Esophagus squamous epithelium (tissue), 4 donors: ENCODE measurements at regions not wholly inside any gene's neighbourhood (a gene's known extent, or its start where the extent isn't known, plus 50 kb on each side); places are given as distances from the start of the nearest gene placed in this dataset.

Experiments used
- POLR2A ChIP-seq, 4 donors: fragments of 450-650 bp; IDR thresholded peaks; one replicate each; pipeline ENCODE4 v1.6.1; 2017; ENCODE audit warnings: antibody characterized with exemption in 4 of 4, mild to moderate bottlenecking in 4 of 4, moderate library complexity in 3 of 4
- TF ChIP-seq, protein P1 (sequence below), 6 experiments: fragments of 450-650 bp in 4 of 6; fragments of 200-600 bp in 2 of 6; sonication (generic) in 2 of 6; IDR thresholded peaks; one replicate each; pipeline ENCODE4 v1.5.1; 2016 to 2019; ENCODE audit warnings: antibody characterized with exemption in 6 of 6, mild to moderate bottlenecking in 4 of 6, moderate library complexity in 4 of 6

DNA sequence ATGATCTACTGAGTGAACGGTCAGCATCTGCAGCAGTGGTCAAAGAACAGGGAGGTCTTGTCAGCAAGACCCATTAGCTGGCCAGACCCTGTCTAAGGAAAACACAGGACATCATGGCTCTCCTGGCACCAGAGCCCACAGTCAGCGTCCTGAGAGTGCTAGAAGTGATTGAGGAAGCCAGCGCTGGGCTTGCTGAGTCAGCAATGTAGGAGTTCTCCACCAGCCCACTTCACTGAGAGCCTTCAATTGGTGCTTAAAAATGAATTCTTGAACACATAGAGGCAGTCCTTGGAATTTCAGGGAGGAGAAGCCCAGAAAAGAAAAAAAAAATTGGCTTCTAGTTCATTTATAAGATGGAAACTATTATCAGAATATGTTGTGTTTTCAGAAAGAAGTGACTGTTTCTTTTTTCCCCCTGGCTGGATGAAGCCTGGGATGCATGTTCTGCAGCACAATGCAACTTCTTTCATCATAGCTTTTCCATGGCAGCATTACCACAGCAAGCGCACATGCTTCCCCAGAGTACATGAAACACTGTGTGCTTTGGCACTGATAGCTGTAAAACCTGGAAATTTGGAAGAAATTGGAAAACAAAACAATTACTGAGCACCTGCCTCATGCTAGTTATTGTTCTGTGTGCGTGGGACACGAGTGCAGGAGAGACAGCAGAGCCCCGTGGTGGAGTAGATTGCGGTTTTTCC lies 899.9 kb downstream of the C6orf118 start:
- TF ChIP-seq, protein P1, sequence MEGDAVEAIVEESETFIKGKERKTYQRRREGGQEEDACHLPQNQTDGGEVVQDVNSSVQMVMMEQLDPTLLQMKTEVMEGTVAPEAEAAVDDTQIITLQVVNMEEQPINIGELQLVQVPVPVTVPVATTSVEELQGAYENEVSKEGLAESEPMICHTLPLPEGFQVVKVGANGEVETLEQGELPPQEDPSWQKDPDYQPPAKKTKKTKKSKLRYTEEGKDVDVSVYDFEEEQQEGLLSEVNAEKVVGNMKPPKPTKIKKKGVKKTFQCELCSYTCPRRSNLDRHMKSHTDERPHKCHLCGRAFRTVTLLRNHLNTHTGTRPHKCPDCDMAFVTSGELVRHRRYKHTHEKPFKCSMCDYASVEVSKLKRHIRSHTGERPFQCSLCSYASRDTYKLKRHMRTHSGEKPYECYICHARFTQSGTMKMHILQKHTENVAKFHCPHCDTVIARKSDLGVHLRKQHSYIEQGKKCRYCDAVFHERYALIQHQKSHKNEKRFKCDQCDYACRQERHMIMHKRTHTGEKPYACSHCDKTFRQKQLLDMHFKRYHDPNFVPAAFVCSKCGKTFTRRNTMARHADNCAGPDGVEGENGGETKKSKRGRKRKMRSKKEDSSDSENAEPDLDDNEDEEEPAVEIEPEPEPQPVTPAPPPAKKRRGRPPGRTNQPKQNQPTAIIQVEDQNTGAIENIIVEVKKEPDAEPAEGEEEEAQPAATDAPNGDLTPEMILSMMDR (IDR thresholded peaks at IDR 0.05) = no peak
- TF ChIP-seq POLR2A (IDR thresholded peaks at IDR 0.05) = no peak
